ENCODE measurements at regions not wholly inside any gene's neighbourhood (a gene's known extent, or its start where the extent isn't known, plus 50 kb on each side); places are given as distances from the start of the nearest gene placed in this dataset.
"Not testable (repeated sequence)": the region's sequence is repeated elsewhere in the genome, so short reads cannot be mapped to it uniquely, and the experiment has no call there.

GRCh38 chr16:66245072-66245471, 121.4 kb upstream of the CDH5 start:
- no peak overlapping the region for H3K4me3 ChIP-seq (ENCODE audit: low read depth, low read length)
- DNase-seq (ENCODE audit: low read depth), result no peak
- no peak for TF ChIP-seq CTCF (conservative IDR thresholded peaks at IDR 0.05; ENCODE audit: low read depth, low read length)

DNA sequence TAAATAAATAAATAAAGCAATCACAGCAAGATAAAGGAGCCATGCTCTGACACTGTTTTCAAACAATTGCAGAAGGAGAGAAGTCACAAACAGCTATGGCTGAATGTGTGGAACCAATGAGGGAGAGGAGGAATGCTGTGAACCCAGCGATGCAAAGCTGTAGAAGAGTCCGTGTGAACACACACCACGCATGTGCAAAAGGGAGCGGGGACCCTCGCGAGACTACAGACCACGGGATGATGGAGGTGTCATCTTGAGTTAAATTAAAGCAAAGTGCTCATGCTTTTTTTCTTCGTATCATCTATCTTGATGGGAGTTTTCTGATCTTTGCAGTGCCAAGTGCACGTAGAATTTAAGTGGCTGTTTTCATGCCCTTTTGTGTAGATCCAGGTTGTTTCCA, 123.8 kb upstream of the CDH5 start:
- no peak overlapping the region for H3K4me3 ChIP-seq (ENCODE audit: low read depth, low read length)
- DNase-seq (ENCODE audit: low read depth), result no peak
- no peak for TF ChIP-seq CTCF (conservative IDR thresholded peaks at IDR 0.05; ENCODE audit: low read depth, low read length)

GRCh38 chr16:66242206-66242605, 124.3 kb upstream of the CDH5 start:
- not testable (repeated sequence) for DNase-seq (ENCODE audit: low read depth); H3K4me3 ChIP-seq (ENCODE audit: low read depth, low read length)

- TF ChIP-seq CTCF (conservative IDR thresholded peaks at IDR 0.05; ENCODE audit: low read depth, low read length), result no peak
- no peak for DNase-seq (ENCODE audit: low read depth)
- H3K4me3 ChIP-seq (ENCODE audit: low read depth, low read length), result no peak overlapping the region
Observed at GRCh38 chr16:66240631-66241395, 125.7 kb upstream of the CDH5 start.

DNA sequence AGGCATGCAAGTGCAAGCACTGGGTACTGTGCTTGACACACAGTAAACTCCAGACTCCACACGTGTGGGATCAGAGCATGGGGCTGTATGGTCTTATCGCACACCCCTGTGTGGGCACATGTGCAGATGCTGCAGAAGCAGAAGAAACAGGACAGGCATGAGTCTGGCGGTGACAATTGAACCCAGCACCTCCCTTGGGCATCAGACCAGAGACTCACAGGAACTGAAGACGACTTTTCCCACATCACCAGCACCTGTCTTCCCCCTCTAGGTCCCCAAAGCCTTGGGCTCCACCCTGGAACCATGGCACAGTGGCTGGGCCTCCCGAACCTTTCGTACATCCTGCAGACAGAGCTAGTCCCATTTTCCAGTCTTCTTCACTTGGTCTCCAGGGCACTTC, 126.4 kb upstream of the CDH5 start:
- H3K4me3 ChIP-seq (ENCODE audit: low read depth, low read length), result no peak overlapping the region
- no peak for TF ChIP-seq CTCF (conservative IDR thresholded peaks at IDR 0.05; ENCODE audit: low read depth, low read length)
- no peak for DNase-seq (ENCODE audit: low read depth)

GRCh38 chr16:66238696-66239095, 127.8 kb upstream of the CDH5 start:
- H3K4me3 ChIP-seq (ENCODE audit: low read depth, low read length), result no peak overlapping the region
- no peak for TF ChIP-seq CTCF (conservative IDR thresholded peaks at IDR 0.05; ENCODE audit: low read depth, low read length)
- DNase-seq (ENCODE audit: low read depth), result no peak

- no peak for DNase-seq (ENCODE audit: low read depth)
- no peak for TF ChIP-seq CTCF (conservative IDR thresholded peaks at IDR 0.05; ENCODE audit: low read depth, low read length)
- no peak overlapping the region for H3K4me3 ChIP-seq (ENCODE audit: low read depth, low read length)
Observed at GRCh38 chr16:66236301-66236700, 130.2 kb upstream of the CDH5 start.
